CD4-positive, alpha-beta T cell (primary cell): ENCODE measurements at regions not wholly inside any gene's neighbourhood (a gene's known extent, or its start where the extent isn't known, plus 50 kb on each side); places are given as distances from the start of the nearest gene placed in this dataset.

Experiments
- ATAC-seq: fragments of 200-7000 bp; cut with Tn5 transposase; one replicate; pipeline ENCODE4 v1.10.0; 2022; ENCODE audit warnings: mild to moderate bottlenecking; ENCODE audit not compliant: poor library complexity
- CTCF ChIA-PET: fragments of 350-600 bp; sonication (Branson Sonifier 250); formaldehyde crosslinking; loops from one replicate; lab custom pipeline; 2021; ENCODE audit warnings: antibody characterized with exemption, inconsistent platforms; lab: Charles Lee
- POLR2A ChIA-PET: fragments of 350-600 bp; sonication (Branson Sonifier 250); formaldehyde crosslinking; loops from one replicate; lab custom pipeline; 2021; ENCODE audit warnings: antibody characterized with exemption, inconsistent platforms; lab: Charles Lee
- DNase-seq, 14 experiments: peaks; one replicate each; pipeline ENCODE4 v3.0.0-alpha.2; 2013 to 2020; ENCODE audit warnings: mixed read lengths in 2 of 14
- H3K27ac ChIP-seq, 2 donors: one replicate each; pipeline versions ENCODE4 v1.5.1 to v1.7.0; 2013; ENCODE audit warnings: low read length in 2 of 2, low read depth in 1 of 2, mild to moderate bottlenecking in 1 of 2
- H3K27me3 ChIP-seq, 2 experiments: 1 replicate in 1 of 2; 2 replicates in 1 of 2; pipeline versions ENCODE4 v1.6.1 to v1.7.0; 2013; ENCODE audit warnings: low read length in 2 of 2, control low read depth in 1 of 2, mild to moderate bottlenecking in 1 of 2, moderate library complexity in 1 of 2; ENCODE audit not compliant: insufficient read depth in 2 of 2, control insufficient read depth in 1 of 2
- H3K36me3 ChIP-seq: one replicate; pipeline ENCODE4 v1.6.1; 2013; ENCODE audit warnings: low read length, control low read depth; ENCODE audit not compliant: insufficient read depth
- H3K4me1 ChIP-seq: one replicate; pipeline ENCODE4 v1.6.1; 2013; ENCODE audit warnings: low read length, control low read depth; ENCODE audit not compliant: insufficient read depth
- H3K4me3 ChIP-seq: one replicate; pipeline ENCODE4 v1.5.1; 2013; ENCODE audit warnings: mild to moderate bottlenecking, low read length, moderate library complexity
- H3K9me3 ChIP-seq, 2 experiments: 1 replicate in 1 of 2; 2 replicates in 1 of 2; pipeline versions ENCODE4 v1.6.1 to v1.7.0; 2013; ENCODE audit warnings: low read length in 2 of 2, mild to moderate bottlenecking in 2 of 2, control low read depth in 1 of 2, moderate library complexity in 1 of 2; ENCODE audit not compliant: control insufficient read depth in 1 of 2, insufficient read depth in 1 of 2
- H3K27ac Mint-ChIP-seq: one replicate; pipeline ENCODE4 v1.8.0; 2020; ENCODE audit warnings: mixed read lengths
- H3K27me3 Mint-ChIP-seq: one replicate; pipeline ENCODE4 v1.8.0; 2021; ENCODE audit warnings: mixed read lengths
- H3K36me3 Mint-ChIP-seq: one replicate; pipeline ENCODE4 v1.8.0; 2021; ENCODE audit warnings: low read depth, mixed read lengths
- H3K4me1 Mint-ChIP-seq: one replicate; pipeline ENCODE4 v1.8.0; 2021; ENCODE audit warnings: low read depth, mixed read lengths
- H3K4me3 Mint-ChIP-seq: one replicate; pipeline ENCODE4 v1.8.0; 2020; ENCODE audit warnings: mild to moderate bottlenecking, mixed read lengths
- H3K9me3 Mint-ChIP-seq: one replicate; pipeline ENCODE4 v1.8.0; 2020; ENCODE audit warnings: mixed read lengths
- CTCF ChIP-seq: fragments of 200-600 bp; IDR thresholded peaks from one replicate; pipeline ENCODE4 v1.8.0; 2022; ENCODE audit warnings: antibody characterized with exemption, mild to moderate bottlenecking
- intact Hi-C, 2 experiments: fragments of 100-400 bp; cut with DNase I in 1 of 2; cut with micrococcal nuclease in 1 of 2; formaldehyde crosslinking; loops; one replicate each; pipeline versions ENCODE4 v1.15.1 to v1.9.0; 2023 to 2025; cut with DNase I, micrococcal nuclease

- Mint-ChIP-seq H3K4me1 (no peaks in the 10 kb centered on the region), H3K36me3 (no peaks in the 10 kb centered on the region), H3K27ac (no peak overlapping the region), H3K9me3 (peaks cover 4% of the 10 kb centered on the region), H3K27me3 (no peaks in the 10 kb centered on the region), H3K4me3 (no peak overlapping the region)
- H3K9me3 ChIP-seq: no peaks in the 10 kb centered on the region
- POLR2A ChIA-PET: no interaction called here
- no peaks in the 10 kb centered on the region for H3K4me1 ChIP-seq
- TF ChIP-seq CTCF: no peak
- intact Hi-C loops: no loop called here
- no peak for ATAC-seq
- H3K36me3 ChIP-seq: no peaks in the 10 kb centered on the region
- no peak overlapping the region for H3K4me3 ChIP-seq
- DNase-seq: no peak
- CTCF ChIA-PET: no interaction called here
- H3K27me3 ChIP-seq: no peaks in the 10 kb centered on the region
- H3K27ac ChIP-seq: no peak overlapping the region
These were observed 704.9 kb upstream of the NUDT12 start for GRCh38 chr5:104267320-104268015.

- Histone ChIP-seq H3K27ac (no peak overlapping the region), H3K4me1 (no peaks in the 10 kb centered on the region), H3K4me3 (no peak overlapping the region), H3K9me3 (no peaks in the 10 kb centered on the region), H3K36me3 (no peaks in the 10 kb centered on the region), H3K27me3 (no peaks in the 10 kb centered on the region)
- Mint-ChIP-seq H3K4me1 (no peaks in the 10 kb centered on the region), H3K4me3 (no peak overlapping the region), H3K9me3 (peaks cover 8% of the 10 kb centered on the region), H3K27ac (no peak overlapping the region), H3K27me3 (no peaks in the 10 kb centered on the region), H3K36me3 (no peaks in the 10 kb centered on the region)
- ATAC-seq (no peak), DNase-seq (no peak)
- ChIA-PET POLR2A (no interaction called here), CTCF (no interaction called here)
- TF ChIP-seq CTCF: no peak
- intact Hi-C loops: no loop called here
These were observed 703.6 kb upstream of the NUDT12 start for GRCh38 chr5:104266161-104266560.

GRCh38 chr5:104265531-104266140 lies 703.0 kb upstream of the NUDT12 start:
- intact Hi-C loops: no loop called here
- Histone ChIP-seq H3K4me1 (no peaks in the 10 kb centered on the region), H3K36me3 (no peaks in the 10 kb centered on the region), H3K27me3 (no peaks in the 10 kb centered on the region), H3K4me3 (no peak overlapping the region), H3K27ac (no peak overlapping the region), H3K9me3 (no peaks in the 10 kb centered on the region)
- ChIA-PET CTCF (no interaction called here), POLR2A (no interaction called here)
- peaks cover 8% of the 10 kb centered on the region for H3K9me3 Mint-ChIP-seq
- no peaks in the 10 kb centered on the region for H3K27me3 Mint-ChIP-seq
- DNase-seq (no peak), ATAC-seq (no peak)
- no peak overlapping the region for H3K4me3 Mint-ChIP-seq
- H3K36me3 Mint-ChIP-seq: no peaks in the 10 kb centered on the region
- TF ChIP-seq CTCF: no peak
- H3K27ac Mint-ChIP-seq: no peak overlapping the region
- no peaks in the 10 kb centered on the region for H3K4me1 Mint-ChIP-seq
